Fibroblast of pulmonary artery (primary cell): ENCODE measurements at regions not wholly inside any gene's neighbourhood (a gene's known extent, or its start where the extent isn't known, plus 50 kb on each side); places are given as distances from the start of the nearest gene placed in this dataset.
"Not testable (repeated sequence)": the region's sequence is repeated elsewhere in the genome, so short reads cannot be mapped to it uniquely, and the experiment has no call there.

Experiments
- DNase-seq: peaks from one replicate; pipeline ENCODE4 v3.0.0-alpha.2; 2010; ENCODE audit warnings: low read depth
- H3K4me3 ChIP-seq: replicated peaks from 2 replicates; pipeline ENCODE4 v1.5.1; 2011; ENCODE audit warnings: low read depth, mild to moderate bottlenecking, control low read depth, low read length, moderate library complexity
- CTCF ChIP-seq: IDR thresholded peaks from 2 replicates; pipeline ENCODE4 v1.5.1; 2011; ENCODE audit warnings: mild to moderate bottlenecking, control low read depth, low read length, inconsistent platforms; ENCODE audit errors: missing control alignments

GRCh38 chr6:50541941-50542340 is 171.4 kb upstream of the TFAP2D start:
- no peak overlapping the region for H3K4me3 ChIP-seq
- TF ChIP-seq CTCF = no peak
- no peak for DNase-seq

GRCh38 chr6:50543666-50544065 is 169.7 kb upstream of the TFAP2D start:
- no peak overlapping the region for H3K4me3 ChIP-seq
- no peak for DNase-seq
- TF ChIP-seq CTCF = no peak

GRCh38 chr6:50549026-50549425 is 164.3 kb upstream of the TFAP2D start:
- no peak for TF ChIP-seq CTCF
- H3K4me3 ChIP-seq = no peak overlapping the region
- no peak for DNase-seq

- TF ChIP-seq CTCF = no peak
- no peak for DNase-seq
- H3K4me3 ChIP-seq = no peak overlapping the region
Measured at GRCh38 chr6:50549475-50549874, 163.9 kb upstream of the TFAP2D start.

GRCh38 chr6:50555982-50556381 is 157.3 kb upstream of the TFAP2D start:
- DNase-seq = no peak
- H3K4me3 ChIP-seq = no peak overlapping the region
- TF ChIP-seq CTCF = no peak

- no peak overlapping the region for H3K4me3 ChIP-seq
- no peak for DNase-seq
- no peak for TF ChIP-seq CTCF
Measured at GRCh38 chr6:50565004-50565403, 148.3 kb upstream of the TFAP2D start.

- DNase-seq, H3K4me3 ChIP-seq: not testable (repeated sequence)
Measured at GRCh38 chr6:50571230-50571629, 142.1 kb upstream of the TFAP2D start.
